Neural cell (in vitro differentiated cells): ENCODE measurements at regions not wholly inside any gene's neighbourhood (a gene's known extent, or its start where the extent isn't known, plus 50 kb on each side); places are given as distances from the start of the nearest gene placed in this dataset.

Experiments
- H2AFZ ChIP-seq: fragments of 200-600, 300-800 bp; sonication (generic), shearing (Covaris generic); 2 replicates; pipeline ENCODE4 v1.6.0; 2014; ENCODE audit warnings: low read depth, mild to moderate bottlenecking, antibody characterized with exemption, low read length, moderate library complexity
- H3F3A ChIP-seq: fragments of 200-600 bp; shearing (Covaris generic); 2 replicates; pipeline ENCODE4 v1.6.1; 2016; ENCODE audit warnings: mild to moderate bottlenecking, moderate library complexity, mixed read lengths, antibody characterized with exemption, low read length; ENCODE audit not compliant: insufficient read depth, poor library complexity, severe bottlenecking
- H3K27ac ChIP-seq: fragments of 200-600, 300-800 bp; sonication (generic), shearing (Covaris generic); 2 replicates; pipeline ENCODE4 v1.5.1; 2014; ENCODE audit warnings: mild to moderate bottlenecking, low read length, moderate library complexity
- H3K27me3 ChIP-seq: fragments of 300-800, 200-600 bp; sonication (generic), shearing (Covaris generic); 2 replicates; pipeline ENCODE4 v1.6.0; 2014; ENCODE audit warnings: mild to moderate bottlenecking, low read depth, low read length, moderate library complexity; ENCODE audit not compliant: insufficient read depth
- H3K36me3 ChIP-seq: fragments of 300-800, 200-600 bp; sonication (generic), shearing (Covaris generic); 2 replicates; pipeline ENCODE4 v1.5.1; 2014; ENCODE audit warnings: mild to moderate bottlenecking, antibody characterized with exemption, low read length, moderate library complexity; ENCODE audit not compliant: insufficient read depth
- H3K4me2 ChIP-seq: fragments of 300-800, 200-600 bp; sonication (generic), shearing (Covaris generic); 2 replicates; pipeline ENCODE4 v1.6.0; 2014; ENCODE audit warnings: mild to moderate bottlenecking, low read length
- H3K4me3 ChIP-seq: fragments of 300-800, 200-600 bp; sonication (generic), shearing (Covaris generic); 2 replicates; pipeline ENCODE4 v1.5.1; 2014; ENCODE audit warnings: mild to moderate bottlenecking, low read length, moderate library complexity
- H3K79me2 ChIP-seq: fragments of 200-600 bp; shearing (Covaris generic); replicated peaks from 2 replicates; pipeline ENCODE4 v1.6.0; 2014; ENCODE audit warnings: mild to moderate bottlenecking, low read length, moderate library complexity; ENCODE audit not compliant: insufficient read depth
- H3K9ac ChIP-seq: fragments of 300-800, 200-600 bp; sonication (generic), shearing (Covaris generic); 2 replicates; pipeline ENCODE4 v1.6.1; 2016; ENCODE audit warnings: mild to moderate bottlenecking, low read length, mixed read lengths
- H3K9me2 ChIP-seq: fragments of 200-600 bp; shearing (Covaris generic); 2 replicates; pipeline ENCODE4 v1.6.1; 2016; ENCODE audit warnings: mild to moderate bottlenecking, low read length, mixed read lengths; ENCODE audit not compliant: insufficient read depth
- H3K9me3 ChIP-seq: fragments of 200-600, 300-800 bp; sonication (generic), shearing (Covaris generic); 2 replicates; pipeline ENCODE4 v1.6.1; 2016; ENCODE audit warnings: mild to moderate bottlenecking, mixed run types, low read length, moderate library complexity, mixed read lengths
- H4K20me1 ChIP-seq: fragments of 200-600 bp; shearing (Covaris generic); 2 replicates; pipeline ENCODE4 v1.6.1; 2016; ENCODE audit warnings: mild to moderate bottlenecking, mixed run types; ENCODE audit not compliant: insufficient read depth
- EP300 ChIP-seq: fragments of 450-650 bp; conservative IDR thresholded peaks from 2 replicates; pipeline ENCODE4 v1.6.1; 2014; ENCODE audit warnings: antibody characterized with exemption, mild to moderate bottlenecking, moderate library complexity; ENCODE audit not compliant: poor library complexity, severe bottlenecking
- EZH2 ChIP-seq: fragments of 200-600, 300-800 bp; shearing (Covaris generic), sonication (generic); IDR thresholded peaks from 2 replicates; pipeline ENCODE4 v1.6.1; 2014; ENCODE audit warnings: antibody characterized with exemption, low read length, borderline replicate concordance, mild to moderate bottlenecking; ENCODE audit not compliant: insufficient read depth, poor library complexity, severe bottlenecking
- MXI1 ChIP-seq: fragments of 450-650 bp; conservative IDR thresholded peaks from 2 replicates; pipeline ENCODE4 v1.6.1; 2014; ENCODE audit warnings: antibody characterized with exemption, mild to moderate bottlenecking; ENCODE audit not compliant: poor library complexity, severe bottlenecking
- POLR2AphosphoS5 ChIP-seq: IDR thresholded peaks from 2 replicates; pipeline ENCODE4 v1.6.1; 2012
- RAD21 ChIP-seq: fragments of 450-650 bp; conservative IDR thresholded peaks from 2 replicates; pipeline ENCODE4 v1.6.1; 2014; ENCODE audit warnings: antibody characterized with exemption, mild to moderate bottlenecking, moderate library complexity
- SMC3 ChIP-seq: fragments of 450-650 bp; conservative IDR thresholded peaks from 2 replicates; pipeline ENCODE4 v1.6.1; 2014; ENCODE audit warnings: antibody characterized with exemption, mild to moderate bottlenecking, moderate library complexity; ENCODE audit not compliant: poor library complexity
- TAF1 ChIP-seq: IDR thresholded peaks from 2 replicates; pipeline ENCODE4 v1.6.1; 2012; ENCODE audit warnings: low read depth
- TF ChIP-seq, protein P1 (sequence below): fragments of 450-650 bp; IDR thresholded peaks from 2 replicates; pipeline ENCODE4 v1.5.1; 2014; ENCODE audit warnings: antibody characterized with exemption, mild to moderate bottlenecking, moderate library complexity; ENCODE audit not compliant: poor library complexity, severe bottlenecking
- TF ChIP-seq, protein P2 (sequence below): IDR thresholded peaks from 2 replicates; pipeline ENCODE4 v1.6.1; 2012; ENCODE audit warnings: borderline replicate concordance

DNA sequence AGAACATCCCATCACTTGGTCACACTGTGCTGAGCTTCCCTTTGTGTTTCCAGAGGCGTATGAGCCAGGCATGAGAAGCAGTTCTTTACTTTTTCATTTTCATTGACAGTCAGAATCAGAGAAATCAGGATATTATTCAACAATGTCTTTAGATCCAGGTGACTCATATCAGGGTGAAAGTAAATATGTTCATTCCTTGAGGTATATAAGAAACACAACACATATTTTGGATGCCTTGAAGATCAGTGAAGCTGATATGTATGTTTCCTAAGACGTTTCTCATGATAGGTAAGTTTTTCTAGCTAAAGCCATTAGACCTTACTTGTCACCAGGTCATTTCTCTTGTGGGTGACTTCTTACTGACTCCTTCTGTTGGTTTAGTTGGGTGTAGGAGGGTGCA, 505.6 kb downstream of the CDH26 start:
- Histone ChIP-seq H3K9me2 (no peaks in the 10 kb centered on the region), H3K27me3 (no peaks in the 10 kb centered on the region), H3K36me3 (no peaks in the 10 kb centered on the region), H4K20me1 (no peaks in the 10 kb centered on the region), H3K9me3 (no peaks in the 10 kb centered on the region), H3F3A (no peaks in the 10 kb centered on the region), H3K4me3 (no peak overlapping the region), H3K79me2 (no peaks in the 10 kb centered on the region), H2AFZ (no peak overlapping the region), H3K4me2 (no peak overlapping the region), H3K27ac (no peak overlapping the region), H3K9ac (no peak overlapping the region)
- no peak for TF ChIP-seq SMC3
- no peak for TF ChIP-seq RAD21
- no peak for TF ChIP-seq EZH2
- TF ChIP-seq POLR2AphosphoS5 = no peak
- TF ChIP-seq EP300 = no peak
- TF ChIP-seq MXI1 = no peak
- TF ChIP-seq, protein P1, sequence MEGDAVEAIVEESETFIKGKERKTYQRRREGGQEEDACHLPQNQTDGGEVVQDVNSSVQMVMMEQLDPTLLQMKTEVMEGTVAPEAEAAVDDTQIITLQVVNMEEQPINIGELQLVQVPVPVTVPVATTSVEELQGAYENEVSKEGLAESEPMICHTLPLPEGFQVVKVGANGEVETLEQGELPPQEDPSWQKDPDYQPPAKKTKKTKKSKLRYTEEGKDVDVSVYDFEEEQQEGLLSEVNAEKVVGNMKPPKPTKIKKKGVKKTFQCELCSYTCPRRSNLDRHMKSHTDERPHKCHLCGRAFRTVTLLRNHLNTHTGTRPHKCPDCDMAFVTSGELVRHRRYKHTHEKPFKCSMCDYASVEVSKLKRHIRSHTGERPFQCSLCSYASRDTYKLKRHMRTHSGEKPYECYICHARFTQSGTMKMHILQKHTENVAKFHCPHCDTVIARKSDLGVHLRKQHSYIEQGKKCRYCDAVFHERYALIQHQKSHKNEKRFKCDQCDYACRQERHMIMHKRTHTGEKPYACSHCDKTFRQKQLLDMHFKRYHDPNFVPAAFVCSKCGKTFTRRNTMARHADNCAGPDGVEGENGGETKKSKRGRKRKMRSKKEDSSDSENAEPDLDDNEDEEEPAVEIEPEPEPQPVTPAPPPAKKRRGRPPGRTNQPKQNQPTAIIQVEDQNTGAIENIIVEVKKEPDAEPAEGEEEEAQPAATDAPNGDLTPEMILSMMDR = no peak
- TF ChIP-seq TAF1 = no peak
- TF ChIP-seq, protein P2, sequence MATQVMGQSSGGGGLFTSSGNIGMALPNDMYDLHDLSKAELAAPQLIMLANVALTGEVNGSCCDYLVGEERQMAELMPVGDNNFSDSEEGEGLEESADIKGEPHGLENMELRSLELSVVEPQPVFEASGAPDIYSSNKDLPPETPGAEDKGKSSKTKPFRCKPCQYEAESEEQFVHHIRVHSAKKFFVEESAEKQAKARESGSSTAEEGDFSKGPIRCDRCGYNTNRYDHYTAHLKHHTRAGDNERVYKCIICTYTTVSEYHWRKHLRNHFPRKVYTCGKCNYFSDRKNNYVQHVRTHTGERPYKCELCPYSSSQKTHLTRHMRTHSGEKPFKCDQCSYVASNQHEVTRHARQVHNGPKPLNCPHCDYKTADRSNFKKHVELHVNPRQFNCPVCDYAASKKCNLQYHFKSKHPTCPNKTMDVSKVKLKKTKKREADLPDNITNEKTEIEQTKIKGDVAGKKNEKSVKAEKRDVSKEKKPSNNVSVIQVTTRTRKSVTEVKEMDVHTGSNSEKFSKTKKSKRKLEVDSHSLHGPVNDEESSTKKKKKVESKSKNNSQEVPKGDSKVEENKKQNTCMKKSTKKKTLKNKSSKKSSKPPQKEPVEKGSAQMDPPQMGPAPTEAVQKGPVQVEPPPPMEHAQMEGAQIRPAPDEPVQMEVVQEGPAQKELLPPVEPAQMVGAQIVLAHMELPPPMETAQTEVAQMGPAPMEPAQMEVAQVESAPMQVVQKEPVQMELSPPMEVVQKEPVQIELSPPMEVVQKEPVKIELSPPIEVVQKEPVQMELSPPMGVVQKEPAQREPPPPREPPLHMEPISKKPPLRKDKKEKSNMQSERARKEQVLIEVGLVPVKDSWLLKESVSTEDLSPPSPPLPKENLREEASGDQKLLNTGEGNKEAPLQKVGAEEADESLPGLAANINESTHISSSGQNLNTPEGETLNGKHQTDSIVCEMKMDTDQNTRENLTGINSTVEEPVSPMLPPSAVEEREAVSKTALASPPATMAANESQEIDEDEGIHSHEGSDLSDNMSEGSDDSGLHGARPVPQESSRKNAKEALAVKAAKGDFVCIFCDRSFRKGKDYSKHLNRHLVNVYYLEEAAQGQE = no peak

DNA sequence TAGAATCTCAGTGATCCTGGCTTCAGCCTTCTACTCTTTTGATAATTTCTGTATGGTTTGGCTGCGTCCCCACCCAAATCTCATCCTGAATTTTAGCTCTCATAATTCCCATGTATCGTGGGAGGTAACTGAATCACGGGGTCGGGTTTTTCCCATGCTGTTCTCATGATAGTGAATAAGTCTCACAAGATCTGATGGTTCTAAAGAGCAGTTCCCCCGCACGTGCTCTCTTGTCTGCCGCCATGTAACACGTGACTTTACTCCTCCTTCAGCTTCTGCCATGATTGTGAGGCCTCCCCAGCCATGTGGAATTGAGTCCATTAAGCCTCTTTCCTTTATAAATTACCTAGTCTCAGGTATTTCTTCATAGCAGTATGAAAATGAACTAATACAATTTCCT, 507.2 kb downstream of the CDH26 start:
- no peaks in the 10 kb centered on the region for H3K27me3 ChIP-seq
- H3K9ac ChIP-seq = no peak overlapping the region
- no peak overlapping the region for H3K4me3 ChIP-seq
- TF ChIP-seq RAD21 (no peak), EP300 (no peak), TAF1 (no peak), MXI1 (no peak), POLR2AphosphoS5 (no peak), EZH2 (no peak), SMC3 (no peak)
- TF ChIP-seq, protein P1 = no peak
- TF ChIP-seq, protein P2 = no peak
- no peaks in the 10 kb centered on the region for H3K79me2 ChIP-seq
- no peaks in the 10 kb centered on the region for H3F3A ChIP-seq
- H2AFZ ChIP-seq = no peak overlapping the region
- no peaks in the 10 kb centered on the region for H3K9me2 ChIP-seq
- no peak overlapping the region for H3K4me2 ChIP-seq
- H3K36me3 ChIP-seq = no peaks in the 10 kb centered on the region
- no peaks in the 10 kb centered on the region for H3K9me3 ChIP-seq
- no peaks in the 10 kb centered on the region for H4K20me1 ChIP-seq
- H3K27ac ChIP-seq = no peak overlapping the region
